ENCODE measurements at regions not wholly inside any gene's neighbourhood (a gene's known extent, or its start where the extent isn't known, plus 50 kb on each side); places are given as distances from the start of the nearest gene placed in this dataset.

GRCh38 chr21:38081708-38082107, 165.5 kb upstream of the KCNJ6 start:
- no peak overlapping the region for H3K27ac ChIP-seq
- no peak for TF ChIP-seq POLR2A (IDR thresholded peaks at IDR 0.05)
- TF ChIP-seq EP300 (IDR thresholded peaks at IDR 0.05): no peak
- TF ChIP-seq CTCF (IDR thresholded peaks at IDR 0.05): no peak
- no peak overlapping the region for H3K4me3 ChIP-seq
- H3K9me3 ChIP-seq: no peaks in the 10 kb centered on the region
- DNase-seq (ENCODE audit: low spot score in 2 of 2): no peak
- no peaks in the 10 kb centered on the region for H3K27me3 ChIP-seq
- H3K4me1 ChIP-seq: no peaks in the 10 kb centered on the region
- no peaks in the 10 kb centered on the region for H3K36me3 ChIP-seq
- 87 to 89% methylated on average over 9 of the region's 9 CpGs for WGBS, 2 donors

- Histone ChIP-seq H3K4me1 (no peaks in the 10 kb centered on the region), H3K4me3 (no peak overlapping the region), H3K9me3 (no peaks in the 10 kb centered on the region), H3K36me3 (no peaks in the 10 kb centered on the region), H3K27me3 (no peaks in the 10 kb centered on the region), H3K27ac (no peak overlapping the region)
- no peak for TF ChIP-seq EP300 (IDR thresholded peaks at IDR 0.05)
- TF ChIP-seq POLR2A (IDR thresholded peaks at IDR 0.05): no peak
- no peak for TF ChIP-seq CTCF (IDR thresholded peaks at IDR 0.05)
- DNase-seq (ENCODE audit: low spot score in 2 of 2): no peak
- WGBS, 2 donors: 64 to 68% methylated on average over 4 of the region's 4 CpGs
Observed at GRCh38 chr21:38082936-38083485, 166.8 kb upstream of the KCNJ6 start.

GRCh38 chr21:38083535-38083934, 167.3 kb upstream of the KCNJ6 start:
- no peak for DNase-seq (ENCODE audit: low spot score in 2 of 2)
- Histone ChIP-seq H3K27ac (no peak overlapping the region), H3K36me3 (no peaks in the 10 kb centered on the region), H3K4me3 (no peak overlapping the region), H3K9me3 (no peaks in the 10 kb centered on the region), H3K4me1 (no peaks in the 10 kb centered on the region), H3K27me3 (no peaks in the 10 kb centered on the region)
- TF ChIP-seq CTCF (IDR thresholded peaks at IDR 0.05) (no peak), EP300 (IDR thresholded peaks at IDR 0.05) (no peak), POLR2A (IDR thresholded peaks at IDR 0.05) (no peak)

- Histone ChIP-seq H3K4me3 (no peak overlapping the region), H3K36me3 (no peaks in the 10 kb centered on the region), H3K27me3 (no peaks in the 10 kb centered on the region), H3K9me3 (no peaks in the 10 kb centered on the region), H3K4me1 (no peaks in the 10 kb centered on the region), H3K27ac (no peak overlapping the region)
- WGBS, 2 donors: 97% methylated on average over 1 of the region's 1 CpG
- DNase-seq (ENCODE audit: low spot score in 2 of 2): no peak
- no peak for TF ChIP-seq POLR2A (IDR thresholded peaks at IDR 0.05)
- no peak for TF ChIP-seq EP300 (IDR thresholded peaks at IDR 0.05)
- no peak for TF ChIP-seq CTCF (IDR thresholded peaks at IDR 0.05)
Observed at GRCh38 chr21:38086580-38086979, 170.2 kb upstream of the KCNJ15 start.

- no peak overlapping the region for H3K4me3 ChIP-seq
- no peak for DNase-seq (ENCODE audit: low spot score in 2 of 2)
- H3K36me3 ChIP-seq: no peaks in the 10 kb centered on the region
- WGBS, 2 donors: 89 to 90% methylated on average over 13 of the region's 13 CpGs
- H3K27me3 ChIP-seq: no peaks in the 10 kb centered on the region
- TF ChIP-seq EP300 (IDR thresholded peaks at IDR 0.05) (no peak), POLR2A (IDR thresholded peaks at IDR 0.05) (no peak), CTCF (IDR thresholded peaks at IDR 0.05) (no peak)
- no peaks in the 10 kb centered on the region for H3K4me1 ChIP-seq
- H3K27ac ChIP-seq: no peak overlapping the region
- H3K9me3 ChIP-seq: no peaks in the 10 kb centered on the region
Observed at GRCh38 chr21:38088916-38089762, 167.7 kb upstream of the KCNJ15 start.
